PC-3 (cell line): ENCODE measurements at regions not wholly inside any gene's neighbourhood (a gene's known extent, or its start where the extent isn't known, plus 50 kb on each side); places are given as distances from the start of the nearest gene placed in this dataset.

Experiments
- CTCF ChIP-seq: fragments of 300-600 bp; sonication (generic); conservative IDR thresholded peaks from 2 replicates; pipeline ENCODE4 v1.5.1; 2017; ENCODE audit warnings: antibody characterized with exemption, low read depth, mild to moderate bottlenecking, low read length
- EZH2 ChIP-seq: fragments of 300-600 bp; sonication (generic); IDR thresholded peaks from one replicate; pipeline ENCODE4 v1.6.1; 2017; ENCODE audit warnings: antibody characterized with exemption, mild to moderate bottlenecking, low read length; ENCODE audit not compliant: unreplicated experiment
- EZH2phosphoT487 ChIP-seq: fragments of 300-600 bp; sonication (generic); IDR thresholded peaks from 2 replicates; pipeline ENCODE4 v1.6.1; 2018; ENCODE audit warnings: mild to moderate bottlenecking, antibody characterized with exemption, low read length, borderline replicate concordance

DNA sequence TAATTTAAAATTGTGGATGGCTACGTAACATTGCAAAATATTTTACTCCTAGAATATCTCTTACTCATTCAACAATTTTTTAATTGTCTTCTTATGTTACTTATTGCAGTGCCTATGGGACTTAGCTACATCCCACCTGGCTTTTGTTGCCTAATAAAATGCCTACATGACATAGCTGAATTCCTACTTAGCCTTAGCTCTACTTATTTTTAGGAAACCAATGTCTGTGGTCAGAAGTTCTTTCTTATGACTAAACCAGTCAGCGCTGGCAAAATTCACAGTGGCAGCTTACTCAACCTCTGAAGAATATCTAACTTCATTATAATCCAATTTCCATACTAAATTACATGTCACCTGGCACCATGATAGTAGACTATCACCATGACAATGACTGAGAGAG, 1612.4 kb upstream of the LRRTM3 start:
- TF ChIP-seq EZH2phosphoT487 (no peak), CTCF (no peak), EZH2 (no peak)
